Neural cell (in vitro differentiated cells): ENCODE measurements at regions not wholly inside any gene's neighbourhood (a gene's known extent, or its start where the extent isn't known, plus 50 kb on each side); places are given as distances from the start of the nearest gene placed in this dataset.

Source experiments
- H2AFZ ChIP-seq: fragments of 200-600, 300-800 bp; sonication (generic), shearing (Covaris generic); 2 replicates; pipeline ENCODE4 v1.6.0; 2014; ENCODE audit warnings: low read depth, mild to moderate bottlenecking, antibody characterized with exemption, low read length, moderate library complexity
- H3F3A ChIP-seq: fragments of 200-600 bp; shearing (Covaris generic); 2 replicates; pipeline ENCODE4 v1.6.1; 2016; ENCODE audit warnings: mild to moderate bottlenecking, moderate library complexity, mixed read lengths, antibody characterized with exemption, low read length; ENCODE audit not compliant: insufficient read depth, poor library complexity, severe bottlenecking
- H3K27ac ChIP-seq: fragments of 200-600, 300-800 bp; sonication (generic), shearing (Covaris generic); 2 replicates; pipeline ENCODE4 v1.5.1; 2014; ENCODE audit warnings: mild to moderate bottlenecking, low read length, moderate library complexity
- H3K27me3 ChIP-seq: fragments of 300-800, 200-600 bp; sonication (generic), shearing (Covaris generic); 2 replicates; pipeline ENCODE4 v1.6.0; 2014; ENCODE audit warnings: mild to moderate bottlenecking, low read depth, low read length, moderate library complexity; ENCODE audit not compliant: insufficient read depth
- H3K36me3 ChIP-seq: fragments of 300-800, 200-600 bp; sonication (generic), shearing (Covaris generic); 2 replicates; pipeline ENCODE4 v1.5.1; 2014; ENCODE audit warnings: mild to moderate bottlenecking, antibody characterized with exemption, low read length, moderate library complexity; ENCODE audit not compliant: insufficient read depth
- H3K4me2 ChIP-seq: fragments of 300-800, 200-600 bp; sonication (generic), shearing (Covaris generic); 2 replicates; pipeline ENCODE4 v1.6.0; 2014; ENCODE audit warnings: mild to moderate bottlenecking, low read length
- H3K4me3 ChIP-seq: fragments of 300-800, 200-600 bp; sonication (generic), shearing (Covaris generic); 2 replicates; pipeline ENCODE4 v1.5.1; 2014; ENCODE audit warnings: mild to moderate bottlenecking, low read length, moderate library complexity
- H3K79me2 ChIP-seq: fragments of 200-600 bp; shearing (Covaris generic); replicated peaks from 2 replicates; pipeline ENCODE4 v1.6.0; 2014; ENCODE audit warnings: mild to moderate bottlenecking, low read length, moderate library complexity; ENCODE audit not compliant: insufficient read depth
- H3K9ac ChIP-seq: fragments of 300-800, 200-600 bp; sonication (generic), shearing (Covaris generic); 2 replicates; pipeline ENCODE4 v1.6.1; 2016; ENCODE audit warnings: mild to moderate bottlenecking, low read length, mixed read lengths
- H3K9me2 ChIP-seq: fragments of 200-600 bp; shearing (Covaris generic); 2 replicates; pipeline ENCODE4 v1.6.1; 2016; ENCODE audit warnings: mild to moderate bottlenecking, low read length, mixed read lengths; ENCODE audit not compliant: insufficient read depth
- H3K9me3 ChIP-seq: fragments of 200-600, 300-800 bp; sonication (generic), shearing (Covaris generic); 2 replicates; pipeline ENCODE4 v1.6.1; 2016; ENCODE audit warnings: mild to moderate bottlenecking, mixed run types, low read length, moderate library complexity, mixed read lengths
- H4K20me1 ChIP-seq: fragments of 200-600 bp; shearing (Covaris generic); 2 replicates; pipeline ENCODE4 v1.6.1; 2016; ENCODE audit warnings: mild to moderate bottlenecking, mixed run types; ENCODE audit not compliant: insufficient read depth
- EP300 ChIP-seq: fragments of 450-650 bp; conservative IDR thresholded peaks from 2 replicates; pipeline ENCODE4 v1.6.1; 2014; ENCODE audit warnings: antibody characterized with exemption, mild to moderate bottlenecking, moderate library complexity; ENCODE audit not compliant: poor library complexity, severe bottlenecking
- EZH2 ChIP-seq: fragments of 200-600, 300-800 bp; shearing (Covaris generic), sonication (generic); IDR thresholded peaks from 2 replicates; pipeline ENCODE4 v1.6.1; 2014; ENCODE audit warnings: antibody characterized with exemption, low read length, borderline replicate concordance, mild to moderate bottlenecking; ENCODE audit not compliant: insufficient read depth, poor library complexity, severe bottlenecking
- MXI1 ChIP-seq: fragments of 450-650 bp; conservative IDR thresholded peaks from 2 replicates; pipeline ENCODE4 v1.6.1; 2014; ENCODE audit warnings: antibody characterized with exemption, mild to moderate bottlenecking; ENCODE audit not compliant: poor library complexity, severe bottlenecking
- POLR2AphosphoS5 ChIP-seq: IDR thresholded peaks from 2 replicates; pipeline ENCODE4 v1.6.1; 2012
- RAD21 ChIP-seq: fragments of 450-650 bp; conservative IDR thresholded peaks from 2 replicates; pipeline ENCODE4 v1.6.1; 2014; ENCODE audit warnings: antibody characterized with exemption, mild to moderate bottlenecking, moderate library complexity
- SMC3 ChIP-seq: fragments of 450-650 bp; conservative IDR thresholded peaks from 2 replicates; pipeline ENCODE4 v1.6.1; 2014; ENCODE audit warnings: antibody characterized with exemption, mild to moderate bottlenecking, moderate library complexity; ENCODE audit not compliant: poor library complexity
- TAF1 ChIP-seq: IDR thresholded peaks from 2 replicates; pipeline ENCODE4 v1.6.1; 2012; ENCODE audit warnings: low read depth
- TF ChIP-seq, protein P1 (sequence below): fragments of 450-650 bp; IDR thresholded peaks from 2 replicates; pipeline ENCODE4 v1.5.1; 2014; ENCODE audit warnings: antibody characterized with exemption, mild to moderate bottlenecking, moderate library complexity; ENCODE audit not compliant: poor library complexity, severe bottlenecking
- TF ChIP-seq, protein P2 (sequence below): IDR thresholded peaks from 2 replicates; pipeline ENCODE4 v1.6.1; 2012; ENCODE audit warnings: borderline replicate concordance

DNA sequence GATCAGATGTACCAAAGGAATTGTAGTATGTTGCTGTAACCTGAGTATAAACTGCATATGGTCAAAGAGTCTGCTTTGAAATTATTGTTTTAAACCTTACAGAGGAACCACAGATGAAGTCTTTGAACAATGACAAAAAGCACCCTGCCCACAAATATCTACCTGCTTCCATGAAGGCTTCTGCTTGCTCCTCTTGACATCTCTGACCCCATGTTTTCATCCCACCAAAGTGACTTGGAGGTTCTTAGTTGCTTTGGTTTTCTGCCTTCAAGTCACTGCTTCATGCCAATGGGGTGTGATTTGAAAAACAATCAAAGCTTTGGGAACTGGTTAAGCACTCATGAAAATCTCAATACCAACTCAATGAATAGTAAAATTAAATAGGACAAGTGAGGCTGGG, 194.6 kb upstream of the ACTBL2 start:
- Histone ChIP-seq H3K79me2 (no peaks in the 10 kb centered on the region), H4K20me1 (no peaks in the 10 kb centered on the region), H3K27me3 (no peaks in the 10 kb centered on the region), H3K9me3 (no peaks in the 10 kb centered on the region), H2AFZ (no peak overlapping the region), H3F3A (no peaks in the 10 kb centered on the region), H3K27ac (no peak overlapping the region), H3K4me3 (no peak overlapping the region), H3K4me2 (no peak overlapping the region), H3K36me3 (no peaks in the 10 kb centered on the region), H3K9me2 (no peaks in the 10 kb centered on the region), H3K9ac (no peak overlapping the region)
- TF ChIP-seq, protein P1, sequence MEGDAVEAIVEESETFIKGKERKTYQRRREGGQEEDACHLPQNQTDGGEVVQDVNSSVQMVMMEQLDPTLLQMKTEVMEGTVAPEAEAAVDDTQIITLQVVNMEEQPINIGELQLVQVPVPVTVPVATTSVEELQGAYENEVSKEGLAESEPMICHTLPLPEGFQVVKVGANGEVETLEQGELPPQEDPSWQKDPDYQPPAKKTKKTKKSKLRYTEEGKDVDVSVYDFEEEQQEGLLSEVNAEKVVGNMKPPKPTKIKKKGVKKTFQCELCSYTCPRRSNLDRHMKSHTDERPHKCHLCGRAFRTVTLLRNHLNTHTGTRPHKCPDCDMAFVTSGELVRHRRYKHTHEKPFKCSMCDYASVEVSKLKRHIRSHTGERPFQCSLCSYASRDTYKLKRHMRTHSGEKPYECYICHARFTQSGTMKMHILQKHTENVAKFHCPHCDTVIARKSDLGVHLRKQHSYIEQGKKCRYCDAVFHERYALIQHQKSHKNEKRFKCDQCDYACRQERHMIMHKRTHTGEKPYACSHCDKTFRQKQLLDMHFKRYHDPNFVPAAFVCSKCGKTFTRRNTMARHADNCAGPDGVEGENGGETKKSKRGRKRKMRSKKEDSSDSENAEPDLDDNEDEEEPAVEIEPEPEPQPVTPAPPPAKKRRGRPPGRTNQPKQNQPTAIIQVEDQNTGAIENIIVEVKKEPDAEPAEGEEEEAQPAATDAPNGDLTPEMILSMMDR: no peak
- TF ChIP-seq EP300: no peak
- TF ChIP-seq SMC3: no peak

DNA sequence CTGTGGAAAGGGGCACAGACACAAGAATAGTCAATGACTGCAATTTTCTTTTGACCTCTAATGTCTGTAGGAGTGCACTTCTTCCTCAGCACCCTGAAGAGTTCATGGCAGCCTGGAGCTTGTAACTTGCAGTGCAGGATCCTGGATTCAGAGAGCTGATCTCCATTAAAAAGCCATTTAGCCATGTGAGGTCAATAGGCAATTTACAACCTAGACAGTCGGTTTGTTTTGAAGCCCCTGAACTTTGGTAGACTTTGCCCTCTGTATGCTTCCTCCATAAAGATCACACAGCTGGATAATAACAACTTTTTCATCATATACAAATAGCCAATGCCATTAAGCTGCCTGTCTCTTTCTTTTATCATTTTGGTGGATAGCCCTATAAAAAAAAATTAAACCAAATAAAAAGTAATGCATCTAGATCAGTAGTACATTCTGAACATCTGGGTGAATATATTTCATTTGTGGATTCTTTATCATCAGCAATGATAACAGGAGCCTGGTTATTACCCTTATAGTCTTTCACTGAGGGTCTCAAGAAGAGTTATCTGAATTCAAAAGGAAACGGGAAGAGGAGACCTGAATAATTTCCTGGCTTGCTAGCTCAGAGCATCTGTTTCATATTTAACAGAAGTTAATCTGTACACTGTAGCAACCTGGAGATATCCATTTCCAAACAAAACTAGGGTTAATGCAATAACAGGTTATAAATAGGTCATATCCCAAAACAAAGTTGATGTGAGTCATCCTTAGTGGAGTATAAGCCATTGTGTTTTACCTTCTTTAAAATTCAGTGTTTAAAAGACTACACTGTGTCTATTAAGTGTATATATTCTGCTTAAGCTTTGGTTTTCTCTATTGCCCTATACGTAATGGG, 193.8 kb upstream of the ACTBL2 start:
- Histone ChIP-seq H3K9me2 (no peaks in the 10 kb centered on the region), H3F3A (no peaks in the 10 kb centered on the region), H3K27ac (no peak overlapping the region), H3K36me3 (no peaks in the 10 kb centered on the region), H3K4me3 (no peak overlapping the region), H3K9ac (no peak overlapping the region), H3K79me2 (no peaks in the 10 kb centered on the region), H3K9me3 (no peaks in the 10 kb centered on the region), H3K4me2 (no peak overlapping the region), H3K27me3 (no peaks in the 10 kb centered on the region), H4K20me1 (no peaks in the 10 kb centered on the region), H2AFZ (no peak overlapping the region)
- TF ChIP-seq, protein P1: no peak
- TF ChIP-seq POLR2AphosphoS5: peak; percentile 38

DNA sequence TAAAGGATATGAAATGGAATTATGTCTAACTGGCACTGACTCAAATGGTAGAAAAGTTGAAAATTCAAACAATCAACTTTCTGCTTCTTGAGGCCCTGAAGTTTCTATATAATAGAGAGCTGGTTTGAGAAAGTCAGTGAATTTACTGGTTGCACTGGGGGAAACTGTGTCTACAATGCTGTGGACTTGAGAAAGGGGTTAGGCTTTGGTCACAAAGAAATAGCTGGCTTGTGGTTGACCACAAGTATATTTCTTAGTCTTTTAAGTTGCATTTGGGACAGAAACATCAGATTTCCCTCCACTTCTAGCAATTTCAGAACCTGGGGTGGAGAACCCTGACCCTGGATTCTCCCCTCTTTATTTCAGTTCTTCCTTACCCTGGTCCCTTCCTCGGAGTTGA, 192.6 kb upstream of the ACTBL2 start:
- Histone ChIP-seq H3K4me2 (no peak overlapping the region), H3K79me2 (no peaks in the 10 kb centered on the region), H3F3A (no peaks in the 10 kb centered on the region), H3K4me3 (no peak overlapping the region), H3K27me3 (no peaks in the 10 kb centered on the region), H3K36me3 (no peaks in the 10 kb centered on the region), H4K20me1 (no peaks in the 10 kb centered on the region), H3K27ac (no peak overlapping the region), H3K9me2 (no peaks in the 10 kb centered on the region), H2AFZ (no peak overlapping the region), H3K9me3 (no peaks in the 10 kb centered on the region), H3K9ac (no peak overlapping the region)
- TF ChIP-seq RAD21 (no peak), TAF1 (no peak), EP300 (no peak), POLR2AphosphoS5 (no peak), SMC3 (no peak), EZH2 (no peak), MXI1 (no peak)
- TF ChIP-seq, protein P1: no peak
- TF ChIP-seq, protein P2, sequence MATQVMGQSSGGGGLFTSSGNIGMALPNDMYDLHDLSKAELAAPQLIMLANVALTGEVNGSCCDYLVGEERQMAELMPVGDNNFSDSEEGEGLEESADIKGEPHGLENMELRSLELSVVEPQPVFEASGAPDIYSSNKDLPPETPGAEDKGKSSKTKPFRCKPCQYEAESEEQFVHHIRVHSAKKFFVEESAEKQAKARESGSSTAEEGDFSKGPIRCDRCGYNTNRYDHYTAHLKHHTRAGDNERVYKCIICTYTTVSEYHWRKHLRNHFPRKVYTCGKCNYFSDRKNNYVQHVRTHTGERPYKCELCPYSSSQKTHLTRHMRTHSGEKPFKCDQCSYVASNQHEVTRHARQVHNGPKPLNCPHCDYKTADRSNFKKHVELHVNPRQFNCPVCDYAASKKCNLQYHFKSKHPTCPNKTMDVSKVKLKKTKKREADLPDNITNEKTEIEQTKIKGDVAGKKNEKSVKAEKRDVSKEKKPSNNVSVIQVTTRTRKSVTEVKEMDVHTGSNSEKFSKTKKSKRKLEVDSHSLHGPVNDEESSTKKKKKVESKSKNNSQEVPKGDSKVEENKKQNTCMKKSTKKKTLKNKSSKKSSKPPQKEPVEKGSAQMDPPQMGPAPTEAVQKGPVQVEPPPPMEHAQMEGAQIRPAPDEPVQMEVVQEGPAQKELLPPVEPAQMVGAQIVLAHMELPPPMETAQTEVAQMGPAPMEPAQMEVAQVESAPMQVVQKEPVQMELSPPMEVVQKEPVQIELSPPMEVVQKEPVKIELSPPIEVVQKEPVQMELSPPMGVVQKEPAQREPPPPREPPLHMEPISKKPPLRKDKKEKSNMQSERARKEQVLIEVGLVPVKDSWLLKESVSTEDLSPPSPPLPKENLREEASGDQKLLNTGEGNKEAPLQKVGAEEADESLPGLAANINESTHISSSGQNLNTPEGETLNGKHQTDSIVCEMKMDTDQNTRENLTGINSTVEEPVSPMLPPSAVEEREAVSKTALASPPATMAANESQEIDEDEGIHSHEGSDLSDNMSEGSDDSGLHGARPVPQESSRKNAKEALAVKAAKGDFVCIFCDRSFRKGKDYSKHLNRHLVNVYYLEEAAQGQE: no peak
